SK-N-MC (cell line): ENCODE measurements at regions not wholly inside any gene's neighbourhood (a gene's known extent, or its start where the extent isn't known, plus 50 kb on each side); places are given as distances from the start of the nearest gene placed in this dataset.

ENCODE experiments used
- EZH2 ChIP-seq: fragments of 200-600 bp; sonication (generic); IDR thresholded peaks from one replicate; pipeline ENCODE4 v1.6.1; 2017; ENCODE audit warnings: antibody characterized with exemption
- POLR2AphosphoS5 ChIP-seq: IDR thresholded peaks from 2 replicates; pipeline ENCODE4 v1.6.1; 2012; ENCODE audit warnings: mild to moderate bottlenecking, low read depth, low read length, borderline replicate concordance

- TF ChIP-seq EZH2 (no peak), POLR2AphosphoS5 (no peak)
Measured at GRCh38 chr3:187966096-187966495, 187.9 kb upstream of the LPP start.
